ENCODE measurements at regions not wholly inside any gene's neighbourhood (a gene's known extent, or its start where the extent isn't known, plus 50 kb on each side); places are given as distances from the start of the nearest gene placed in this dataset.

DNA sequence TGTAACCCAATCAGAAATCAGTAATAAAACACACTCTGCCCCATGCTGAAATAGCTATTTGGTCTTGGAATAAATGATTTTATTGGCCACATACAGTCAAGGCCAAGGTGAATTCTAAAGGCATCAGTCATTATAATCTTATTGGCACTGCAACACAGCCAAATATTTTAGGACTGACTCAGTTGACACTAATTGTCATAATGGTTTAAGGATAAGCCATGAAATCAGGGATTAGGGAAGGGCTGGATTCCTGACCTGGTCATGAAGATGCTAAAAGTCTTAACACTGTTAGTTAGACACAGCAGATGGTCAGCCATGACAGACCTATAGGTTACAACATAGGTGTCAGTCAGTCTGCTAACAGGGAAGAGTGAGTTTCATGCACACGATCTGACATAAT, 330.3 kb upstream of the NPSR1 start:
- TF ChIP-seq BRCA1 (IDR thresholded peaks at IDR 0.05; ENCODE audit: low read depth, low read length) (no peak), EGR1 (IDR thresholded peaks at IDR 0.05; ENCODE audit: borderline replicate concordance, low read depth, low read length) (no peak), POLR2AphosphoS5 (IDR thresholded peaks at IDR 0.05; ENCODE audit: low read depth, low read length) (no peak), CTCF (IDR thresholded peaks at IDR 0.05; ENCODE audit: control extremely low read depth in 1 of 3, insufficient read depth in 1 of 3, low read depth in 1 of 3, low read length in 3 of 3) (no peak), TAF1 (IDR thresholded peaks at IDR 0.05; ENCODE audit: low read depth, low read length) (no peak)

Measured in H1 (cell line).